CD4-positive, alpha-beta T cell (primary cell): ENCODE measurements at regions not wholly inside any gene's neighbourhood (a gene's known extent, or its start where the extent isn't known, plus 50 kb on each side); places are given as distances from the start of the nearest gene placed in this dataset.

Experiments used
- ATAC-seq: fragments of 200-7000 bp; cut with Tn5 transposase; one replicate; pipeline ENCODE4 v1.10.0; 2022; ENCODE audit warnings: mild to moderate bottlenecking; ENCODE audit not compliant: poor library complexity
- CTCF ChIA-PET: fragments of 350-600 bp; sonication (Branson Sonifier 250); formaldehyde crosslinking; loops from one replicate; lab custom pipeline; 2021; ENCODE audit warnings: antibody characterized with exemption, inconsistent platforms; lab: Charles Lee
- POLR2A ChIA-PET: fragments of 350-600 bp; sonication (Branson Sonifier 250); formaldehyde crosslinking; loops from one replicate; lab custom pipeline; 2021; ENCODE audit warnings: antibody characterized with exemption, inconsistent platforms; lab: Charles Lee
- DNase-seq, 14 experiments: peaks; one replicate each; pipeline ENCODE4 v3.0.0-alpha.2; 2013 to 2020; ENCODE audit warnings: mixed read lengths in 2 of 14
- H3K27ac ChIP-seq, 2 donors: one replicate each; pipeline versions ENCODE4 v1.5.1 to v1.7.0; 2013; ENCODE audit warnings: low read length in 2 of 2, low read depth in 1 of 2, mild to moderate bottlenecking in 1 of 2
- H3K27me3 ChIP-seq, 2 experiments: 1 replicate in 1 of 2; 2 replicates in 1 of 2; pipeline versions ENCODE4 v1.6.1 to v1.7.0; 2013; ENCODE audit warnings: low read length in 2 of 2, control low read depth in 1 of 2, mild to moderate bottlenecking in 1 of 2, moderate library complexity in 1 of 2; ENCODE audit not compliant: insufficient read depth in 2 of 2, control insufficient read depth in 1 of 2
- H3K36me3 ChIP-seq: one replicate; pipeline ENCODE4 v1.6.1; 2013; ENCODE audit warnings: low read length, control low read depth; ENCODE audit not compliant: insufficient read depth
- H3K4me1 ChIP-seq: one replicate; pipeline ENCODE4 v1.6.1; 2013; ENCODE audit warnings: low read length, control low read depth; ENCODE audit not compliant: insufficient read depth
- H3K4me3 ChIP-seq: one replicate; pipeline ENCODE4 v1.5.1; 2013; ENCODE audit warnings: mild to moderate bottlenecking, low read length, moderate library complexity
- H3K9me3 ChIP-seq, 2 experiments: 1 replicate in 1 of 2; 2 replicates in 1 of 2; pipeline versions ENCODE4 v1.6.1 to v1.7.0; 2013; ENCODE audit warnings: low read length in 2 of 2, mild to moderate bottlenecking in 2 of 2, control low read depth in 1 of 2, moderate library complexity in 1 of 2; ENCODE audit not compliant: control insufficient read depth in 1 of 2, insufficient read depth in 1 of 2
- H3K27ac Mint-ChIP-seq: one replicate; pipeline ENCODE4 v1.8.0; 2020; ENCODE audit warnings: mixed read lengths
- H3K27me3 Mint-ChIP-seq: one replicate; pipeline ENCODE4 v1.8.0; 2021; ENCODE audit warnings: mixed read lengths
- H3K36me3 Mint-ChIP-seq: one replicate; pipeline ENCODE4 v1.8.0; 2021; ENCODE audit warnings: low read depth, mixed read lengths
- H3K4me1 Mint-ChIP-seq: one replicate; pipeline ENCODE4 v1.8.0; 2021; ENCODE audit warnings: low read depth, mixed read lengths
- H3K4me3 Mint-ChIP-seq: one replicate; pipeline ENCODE4 v1.8.0; 2020; ENCODE audit warnings: mild to moderate bottlenecking, mixed read lengths
- H3K9me3 Mint-ChIP-seq: one replicate; pipeline ENCODE4 v1.8.0; 2020; ENCODE audit warnings: mixed read lengths
- intact Hi-C, 2 experiments: fragments of 100-400 bp; cut with DNase I in 1 of 2; cut with micrococcal nuclease in 1 of 2; formaldehyde crosslinking; loops; one replicate each; pipeline versions ENCODE4 v1.15.1 to v1.9.0; 2023 to 2025; cut with DNase I, micrococcal nuclease
- TF ChIP-seq, protein P1 (sequence below): fragments of 200-600 bp; IDR thresholded peaks from one replicate; pipeline ENCODE4 v1.8.0; 2022; ENCODE audit warnings: antibody characterized with exemption, mild to moderate bottlenecking

DNA sequence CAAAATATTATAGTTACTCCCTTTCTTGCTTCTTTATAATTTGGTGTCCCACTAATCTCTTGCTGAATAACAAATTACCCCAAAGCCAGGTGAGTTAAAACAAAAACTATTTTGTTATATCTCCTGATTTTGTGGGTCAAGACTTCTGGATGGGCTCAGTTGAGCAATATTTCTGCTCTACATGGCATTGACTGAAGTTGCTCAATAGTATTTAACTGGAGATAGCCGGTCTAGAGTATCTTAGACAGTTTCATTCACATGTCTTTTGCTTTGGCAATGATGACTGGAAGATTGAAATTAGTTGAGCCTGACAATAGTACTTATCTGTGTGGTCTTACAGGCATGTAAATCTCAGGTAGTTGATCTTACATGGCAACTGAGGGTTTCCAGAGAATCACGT is 51.0 kb upstream of the TP63 start:
- no peaks in the 10 kb centered on the region for H3K27me3 Mint-ChIP-seq

More for the DNA sequence above, 51.0 kb upstream of the TP63 start:
- TF ChIP-seq, protein P1, sequence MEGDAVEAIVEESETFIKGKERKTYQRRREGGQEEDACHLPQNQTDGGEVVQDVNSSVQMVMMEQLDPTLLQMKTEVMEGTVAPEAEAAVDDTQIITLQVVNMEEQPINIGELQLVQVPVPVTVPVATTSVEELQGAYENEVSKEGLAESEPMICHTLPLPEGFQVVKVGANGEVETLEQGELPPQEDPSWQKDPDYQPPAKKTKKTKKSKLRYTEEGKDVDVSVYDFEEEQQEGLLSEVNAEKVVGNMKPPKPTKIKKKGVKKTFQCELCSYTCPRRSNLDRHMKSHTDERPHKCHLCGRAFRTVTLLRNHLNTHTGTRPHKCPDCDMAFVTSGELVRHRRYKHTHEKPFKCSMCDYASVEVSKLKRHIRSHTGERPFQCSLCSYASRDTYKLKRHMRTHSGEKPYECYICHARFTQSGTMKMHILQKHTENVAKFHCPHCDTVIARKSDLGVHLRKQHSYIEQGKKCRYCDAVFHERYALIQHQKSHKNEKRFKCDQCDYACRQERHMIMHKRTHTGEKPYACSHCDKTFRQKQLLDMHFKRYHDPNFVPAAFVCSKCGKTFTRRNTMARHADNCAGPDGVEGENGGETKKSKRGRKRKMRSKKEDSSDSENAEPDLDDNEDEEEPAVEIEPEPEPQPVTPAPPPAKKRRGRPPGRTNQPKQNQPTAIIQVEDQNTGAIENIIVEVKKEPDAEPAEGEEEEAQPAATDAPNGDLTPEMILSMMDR: no peak
- DNase-seq: no peak
- Histone ChIP-seq H3K9me3 (no peaks in the 10 kb centered on the region), H3K4me3 (no peak overlapping the region), H3K36me3 (no peaks in the 10 kb centered on the region), H3K27ac (no peak overlapping the region), H3K27me3 (no peaks in the 10 kb centered on the region), H3K4me1 (no peaks in the 10 kb centered on the region)
- intact Hi-C loops: no loop called here
- H3K4me1 Mint-ChIP-seq: no peaks in the 10 kb centered on the region
- ChIA-PET CTCF (no interaction called here), POLR2A (no interaction called here)
- peaks cover 2% of the 10 kb centered on the region for H3K9me3 Mint-ChIP-seq
- H3K4me3 Mint-ChIP-seq: no peak overlapping the region
- H3K36me3 Mint-ChIP-seq: no peaks in the 10 kb centered on the region
- ATAC-seq: no peak
- H3K27ac Mint-ChIP-seq: no peak overlapping the region
